Activated naive CD8-positive, alpha-beta T cell (primary cell): ENCODE measurements at regions not wholly inside any gene's neighbourhood (a gene's known extent, or its start where the extent isn't known, plus 50 kb on each side); places are given as distances from the start of the nearest gene placed in this dataset.
"Not testable (repeated sequence)": the region's sequence is repeated elsewhere in the genome, so short reads cannot be mapped to it uniquely, and the experiment has no call there.

ENCODE experiments used
- H3K27ac Mint-ChIP-seq: one replicate; pipeline ENCODE4 v1.8.0; 2021; ENCODE audit warnings: mixed read lengths
- H3K27me3 Mint-ChIP-seq: one replicate; pipeline ENCODE4 v1.8.0; 2021; ENCODE audit warnings: mixed read lengths
- H3K36me3 Mint-ChIP-seq: one replicate; pipeline ENCODE4 v1.8.0; 2021; ENCODE audit warnings: mixed read lengths
- H3K4me1 Mint-ChIP-seq: one replicate; pipeline ENCODE4 v1.8.0; 2021; ENCODE audit warnings: low read depth, mixed read lengths
- H3K4me3 Mint-ChIP-seq: one replicate; pipeline ENCODE4 v1.8.0; 2021; ENCODE audit warnings: mild to moderate bottlenecking, mixed read lengths
- H3K9me3 Mint-ChIP-seq: one replicate; pipeline ENCODE4 v1.8.0; 2021; ENCODE audit warnings: low read depth, mixed read lengths

DNA sequence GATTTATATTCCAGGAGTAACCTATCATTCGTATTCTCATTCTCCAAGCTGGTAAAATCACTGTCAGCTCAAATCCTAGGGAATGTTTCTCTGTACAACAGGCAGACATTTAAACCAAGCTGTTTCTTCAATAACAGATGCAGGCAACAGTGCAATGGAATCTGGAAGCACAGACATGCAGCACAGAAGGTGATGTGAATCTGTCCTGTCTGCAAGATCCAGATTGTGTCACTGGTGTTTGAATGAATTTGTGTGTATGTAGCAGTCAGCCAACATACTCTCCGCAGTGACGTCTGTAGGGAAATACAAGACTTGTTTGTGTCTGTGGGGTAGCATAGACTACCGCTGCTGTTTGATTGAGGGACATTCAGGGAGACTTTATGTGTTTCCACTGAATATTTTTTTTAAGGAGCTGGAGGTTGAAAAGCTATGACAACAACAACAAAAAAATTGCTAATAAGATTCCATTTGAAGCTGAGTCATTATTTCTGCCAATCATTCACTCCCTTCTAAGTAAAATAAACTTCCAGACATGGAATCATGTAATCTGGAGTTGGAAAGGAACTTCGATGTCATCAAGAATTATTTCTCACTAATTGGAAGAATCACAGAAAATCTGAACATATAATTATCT lies 122.9 kb upstream of the MYO3A start:
- Mint-ChIP-seq H3K27me3 (no peaks in the 10 kb centered on the region), H3K4me3 (no peak overlapping the region), H3K36me3 (no peaks in the 10 kb centered on the region), H3K27ac (no peak overlapping the region), H3K9me3 (no peaks in the 10 kb centered on the region), H3K4me1 (no peaks in the 10 kb centered on the region)

GRCh38 chr10:25813511-25813910 lies 120.5 kb upstream of the MYO3A start:
- Mint-ChIP-seq H3K27me3 (no peaks in the 10 kb centered on the region), H3K4me3 (no peak overlapping the region), H3K4me1 (no peaks in the 10 kb centered on the region), H3K36me3 (no peaks in the 10 kb centered on the region), H3K9me3 (no peaks in the 10 kb centered on the region), H3K27ac (no peak overlapping the region)

DNA sequence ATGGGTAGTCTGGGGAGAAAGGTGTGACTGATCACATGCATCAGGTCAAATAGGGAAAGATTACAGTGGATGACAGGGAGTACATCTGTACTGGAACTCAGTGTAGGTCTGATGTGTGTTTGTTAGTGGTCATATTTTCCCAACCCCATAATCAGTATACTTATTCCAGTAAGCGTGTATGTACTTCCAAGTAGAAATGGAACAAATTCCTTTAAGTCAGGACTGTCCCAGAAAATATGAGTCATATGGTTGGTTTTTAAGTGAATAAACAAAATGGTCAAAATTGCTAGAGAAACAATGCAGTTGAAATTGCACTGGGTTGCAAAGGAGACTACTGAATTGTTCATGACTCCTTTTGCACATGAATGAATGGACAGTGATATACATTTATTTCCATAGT lies 118.8 kb upstream of the MYO3A start:
- H3K27ac Mint-ChIP-seq, result no peak overlapping the region
- no peak overlapping the region for H3K4me3 Mint-ChIP-seq
- no peaks in the 10 kb centered on the region for H3K4me1 Mint-ChIP-seq
- H3K36me3 Mint-ChIP-seq, result no peaks in the 10 kb centered on the region
- peaks cover 5% of the 10 kb centered on the region for H3K27me3 Mint-ChIP-seq
- H3K9me3 Mint-ChIP-seq, result no peaks in the 10 kb centered on the region

DNA sequence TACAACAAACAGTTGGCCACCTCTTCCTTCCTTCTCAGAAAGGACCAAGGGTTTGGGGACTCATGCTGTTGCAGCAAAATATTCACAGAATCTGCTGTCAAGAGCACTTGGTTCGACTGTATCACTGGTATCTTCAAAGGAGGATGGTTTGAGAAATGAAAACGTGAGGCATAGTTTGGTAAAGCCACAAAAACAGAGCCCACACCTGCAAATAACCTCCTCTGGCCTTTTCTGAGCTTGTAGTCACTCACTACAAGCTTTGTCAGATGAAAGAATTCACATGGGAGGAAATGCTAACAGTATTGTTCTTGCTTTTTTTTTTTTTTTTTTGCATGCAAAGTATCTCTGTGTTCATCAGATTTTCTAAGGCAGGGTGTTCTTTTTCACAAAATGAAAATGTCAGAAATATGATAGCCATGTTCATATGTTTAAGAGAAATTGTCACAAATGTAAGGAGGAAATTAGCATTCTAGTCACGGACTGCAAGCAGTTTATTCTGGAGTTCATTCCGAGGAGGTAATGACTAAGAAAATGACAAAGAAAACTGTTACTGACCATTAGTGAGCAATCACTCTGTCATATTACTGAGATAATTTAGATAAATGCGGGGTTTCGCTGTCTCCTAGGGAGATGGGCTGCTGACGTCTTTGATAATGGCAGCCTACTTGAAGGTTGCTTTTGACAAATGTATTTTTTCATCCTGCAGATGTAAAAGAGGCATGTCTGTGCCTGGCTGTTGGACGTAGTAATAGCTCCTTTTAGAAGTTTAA lies 117.8 kb upstream of the MYO3A start:
- H3K27me3 Mint-ChIP-seq, result peaks cover 5% of the 10 kb centered on the region
- H3K36me3 Mint-ChIP-seq, result no peaks in the 10 kb centered on the region
- no peaks in the 10 kb centered on the region for H3K9me3 Mint-ChIP-seq
- no peak overlapping the region for H3K4me3 Mint-ChIP-seq
- no peak overlapping the region for H3K27ac Mint-ChIP-seq
- H3K4me1 Mint-ChIP-seq, result peaks cover 2% of the 10 kb centered on the region

DNA sequence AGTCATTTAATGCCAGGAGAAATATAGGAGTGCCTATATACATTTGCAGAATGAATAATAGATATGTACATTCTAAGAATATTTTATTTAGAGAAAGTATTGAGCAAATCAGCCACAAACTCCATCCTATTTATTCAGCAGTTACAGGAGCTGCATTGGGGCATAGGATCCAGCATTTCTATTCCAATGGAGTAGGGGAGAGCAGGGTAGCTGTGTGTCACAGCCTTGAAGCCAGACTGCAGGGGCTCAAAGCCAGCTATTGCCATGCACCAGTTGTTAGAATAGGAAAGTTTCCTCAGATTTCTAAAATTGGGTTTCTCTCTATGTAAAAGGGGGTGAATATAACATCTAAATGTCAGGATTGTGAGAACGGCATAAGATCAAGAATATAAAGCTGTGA lies 116.8 kb upstream of the MYO3A start:
- peaks cover under 1% of the 10 kb centered on the region for H3K36me3 Mint-ChIP-seq
- H3K27me3 Mint-ChIP-seq, result peaks cover 5% of the 10 kb centered on the region
- no peak overlapping the region for H3K27ac Mint-ChIP-seq
- peaks cover 1% of the 10 kb centered on the region for H3K9me3 Mint-ChIP-seq
- peaks cover 2% of the 10 kb centered on the region for H3K4me1 Mint-ChIP-seq
- H3K4me3 Mint-ChIP-seq, result no peak overlapping the region

DNA sequence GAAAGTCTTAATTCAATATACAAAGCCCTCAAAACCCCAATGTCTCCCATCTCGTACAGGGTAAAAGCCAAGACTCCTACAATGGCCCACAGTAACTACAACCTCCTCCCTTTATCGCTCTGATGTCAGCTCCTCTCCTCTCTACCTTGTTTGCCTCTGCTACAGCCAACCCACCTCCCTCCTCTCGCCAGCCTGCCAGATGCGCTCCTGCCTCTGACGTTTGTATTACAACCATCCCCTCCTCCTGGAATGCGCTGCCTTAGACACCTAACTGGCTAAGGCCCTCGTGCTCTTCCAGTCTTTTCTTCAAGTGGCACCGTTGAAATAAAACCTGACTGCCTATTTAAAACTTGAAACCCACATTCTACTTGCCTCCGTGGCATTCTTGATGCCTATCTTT lies 115.3 kb upstream of the MYO3A start:
- Mint-ChIP-seq H3K9me3 (peaks cover 3% of the 10 kb centered on the region), H3K27ac (no peak overlapping the region), H3K4me3 (no peak overlapping the region), H3K36me3 (peaks cover 2% of the 10 kb centered on the region), H3K27me3 (peaks cover 5% of the 10 kb centered on the region), H3K4me1 (peaks cover 2% of the 10 kb centered on the region)

DNA sequence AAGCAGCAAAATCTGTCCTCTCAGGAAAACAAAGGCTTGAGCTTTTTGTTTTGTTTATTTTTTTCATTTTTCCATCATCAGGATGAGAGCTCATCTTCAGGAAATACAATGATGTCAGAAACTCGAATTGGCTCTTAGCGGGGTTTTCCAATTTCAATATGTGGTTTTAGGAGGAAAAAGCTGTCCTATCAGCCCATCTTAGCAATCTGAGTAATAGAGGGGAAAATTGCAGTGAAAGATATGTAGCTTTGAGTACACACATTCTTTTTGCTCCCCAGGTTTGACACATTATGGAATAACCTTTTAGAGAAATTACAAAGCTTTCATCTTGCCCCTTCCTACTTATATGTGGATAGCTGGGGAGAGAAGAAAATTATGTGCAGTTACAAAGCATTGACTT lies 113.6 kb upstream of the MYO3A start:
- H3K9me3 Mint-ChIP-seq, result peaks cover 3% of the 10 kb centered on the region
- peaks cover 5% of the 10 kb centered on the region for H3K27me3 Mint-ChIP-seq
- H3K4me3 Mint-ChIP-seq, result peak overlapping the region; percentile 51
- peaks cover 2% of the 10 kb centered on the region for H3K4me1 Mint-ChIP-seq
- H3K27ac Mint-ChIP-seq, result no peak overlapping the region
- peaks cover 2% of the 10 kb centered on the region for H3K36me3 Mint-ChIP-seq

DNA sequence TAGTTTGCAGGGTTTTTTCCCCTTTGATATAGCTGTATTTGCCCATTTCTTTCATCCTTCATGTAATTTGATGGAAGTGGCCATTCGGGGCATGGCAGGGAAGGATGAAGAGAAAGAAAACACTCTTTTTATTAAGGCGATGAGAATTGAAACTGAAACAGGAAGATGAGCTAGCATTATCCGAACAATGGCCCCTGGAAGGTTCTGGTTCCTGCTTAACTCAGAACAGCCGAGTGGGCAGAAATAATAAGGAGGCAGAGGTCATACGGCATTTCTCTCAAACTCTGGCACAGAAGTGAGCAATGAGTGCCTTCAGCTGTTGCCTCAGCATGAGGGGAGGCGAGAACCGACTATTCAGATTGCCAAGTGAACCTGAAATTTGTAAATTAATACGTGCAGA lies 113.2 kb upstream of the MYO3A start:
- peaks cover 2% of the 10 kb centered on the region for H3K36me3 Mint-ChIP-seq
- H3K4me1 Mint-ChIP-seq, result peaks cover 2% of the 10 kb centered on the region
- no peak overlapping the region for H3K27ac Mint-ChIP-seq
- peaks cover 5% of the 10 kb centered on the region for H3K27me3 Mint-ChIP-seq
- peaks cover 3% of the 10 kb centered on the region for H3K9me3 Mint-ChIP-seq
- peak overlapping the region; percentile 51 for H3K4me3 Mint-ChIP-seq

- Mint-ChIP-seq H3K27me3 (peaks cover 13% of the 10 kb centered on the region), H3K9me3 (peaks cover 3% of the 10 kb centered on the region), H3K27ac (no peak overlapping the region), H3K4me1 (peaks cover 2% of the 10 kb centered on the region), H3K36me3 (peaks cover 2% of the 10 kb centered on the region), H3K4me3 (no peak overlapping the region)
Measured at GRCh38 chr10:25824050-25824449, 110.0 kb upstream of the MYO3A start.

DNA sequence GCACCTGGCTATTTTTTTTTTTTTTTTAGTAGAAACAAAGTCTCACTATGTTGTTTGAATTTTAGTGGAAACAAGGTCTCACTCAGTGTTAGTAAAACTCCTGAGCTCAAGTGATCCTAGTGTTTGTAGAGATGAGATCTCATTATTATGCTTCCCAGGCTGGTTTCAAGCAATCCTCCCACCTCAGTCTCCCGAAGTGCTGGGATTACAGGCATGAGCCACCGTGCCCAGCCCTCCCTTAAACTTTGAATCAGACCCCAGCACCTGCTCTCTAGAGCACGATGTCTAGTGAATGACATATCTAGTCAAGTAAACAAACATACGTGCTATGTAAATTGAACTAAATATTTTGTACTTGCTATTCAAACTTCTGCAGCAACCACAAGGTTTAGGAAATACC lies 105.6 kb upstream of the MYO3A start:
- no peaks in the 10 kb centered on the region for H3K9me3 Mint-ChIP-seq
- H3K27me3 Mint-ChIP-seq, result peaks cover 10% of the 10 kb centered on the region
- H3K36me3 Mint-ChIP-seq, result no peaks in the 10 kb centered on the region
- no peaks in the 10 kb centered on the region for H3K4me1 Mint-ChIP-seq
- H3K27ac Mint-ChIP-seq, result no peak overlapping the region
- no peak overlapping the region for H3K4me3 Mint-ChIP-seq

GRCh38 chr10:25831080-25831479 lies 102.9 kb upstream of the MYO3A start:
- no peak overlapping the region for H3K27ac Mint-ChIP-seq
- H3K27me3 Mint-ChIP-seq, result peaks cover 11% of the 10 kb centered on the region
- H3K4me3 Mint-ChIP-seq, result no peak overlapping the region
- no peaks in the 10 kb centered on the region for H3K4me1 Mint-ChIP-seq
- no peaks in the 10 kb centered on the region for H3K36me3 Mint-ChIP-seq
- H3K9me3 Mint-ChIP-seq, result no peaks in the 10 kb centered on the region

DNA sequence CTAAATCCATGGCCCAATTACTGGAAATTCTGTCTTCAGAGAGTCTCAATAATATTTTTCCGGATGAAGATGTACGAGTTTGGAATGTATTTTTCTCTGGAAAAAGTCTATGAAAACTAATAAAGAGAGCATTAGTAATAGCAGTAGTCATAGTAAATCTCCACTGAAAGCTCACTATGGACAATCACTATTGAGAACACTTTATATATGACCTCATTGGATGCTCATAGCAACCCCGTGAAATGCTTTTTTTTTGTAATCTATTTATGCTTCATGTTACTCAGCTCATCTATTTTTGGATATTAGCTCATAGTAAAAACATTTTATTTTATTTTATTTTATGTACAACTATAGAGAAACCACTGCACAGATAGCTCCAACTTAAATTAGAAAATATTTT lies 94.3 kb upstream of the MYO3A start:
- H3K36me3 Mint-ChIP-seq, result no peaks in the 10 kb centered on the region
- H3K4me3 Mint-ChIP-seq, result no peak overlapping the region
- H3K4me1 Mint-ChIP-seq, result no peaks in the 10 kb centered on the region
- peaks cover 9% of the 10 kb centered on the region for H3K27me3 Mint-ChIP-seq
- no peaks in the 10 kb centered on the region for H3K9me3 Mint-ChIP-seq
- H3K27ac Mint-ChIP-seq, result no peak overlapping the region

- H3K27ac Mint-ChIP-seq, H3K4me1 Mint-ChIP-seq, H3K4me3 Mint-ChIP-seq, H3K9me3 Mint-ChIP-seq, H3K27me3 Mint-ChIP-seq, H3K36me3 Mint-ChIP-seq: not testable (repeated sequence)
Measured at GRCh38 chr10:25840875-25841274, 93.2 kb upstream of the MYO3A start.

DNA sequence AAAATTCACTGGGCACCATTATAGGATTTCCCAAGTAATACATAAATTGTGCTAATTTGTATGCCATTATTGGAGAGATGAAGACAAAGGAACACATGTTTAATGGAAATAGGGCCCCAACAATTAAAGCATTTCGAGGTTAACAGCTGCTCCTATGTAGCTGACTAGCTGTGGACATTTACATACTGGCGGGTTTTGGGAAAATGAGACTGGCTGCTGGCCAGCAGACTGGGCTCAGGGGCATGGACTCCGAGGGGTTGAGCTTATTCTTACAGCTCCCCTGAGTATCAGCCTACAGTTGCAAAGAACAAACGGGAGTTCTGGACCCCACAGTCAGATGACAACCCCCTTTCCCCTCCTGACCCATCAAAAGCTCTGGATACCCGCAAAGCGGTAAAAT lies 91.9 kb upstream of the MYO3A start:
- no peak overlapping the region for H3K4me3 Mint-ChIP-seq
- no peak overlapping the region for H3K27ac Mint-ChIP-seq
- H3K27me3 Mint-ChIP-seq, result peaks cover 9% of the 10 kb centered on the region
- H3K36me3 Mint-ChIP-seq, result no peaks in the 10 kb centered on the region
- no peaks in the 10 kb centered on the region for H3K4me1 Mint-ChIP-seq
- no peaks in the 10 kb centered on the region for H3K9me3 Mint-ChIP-seq

DNA sequence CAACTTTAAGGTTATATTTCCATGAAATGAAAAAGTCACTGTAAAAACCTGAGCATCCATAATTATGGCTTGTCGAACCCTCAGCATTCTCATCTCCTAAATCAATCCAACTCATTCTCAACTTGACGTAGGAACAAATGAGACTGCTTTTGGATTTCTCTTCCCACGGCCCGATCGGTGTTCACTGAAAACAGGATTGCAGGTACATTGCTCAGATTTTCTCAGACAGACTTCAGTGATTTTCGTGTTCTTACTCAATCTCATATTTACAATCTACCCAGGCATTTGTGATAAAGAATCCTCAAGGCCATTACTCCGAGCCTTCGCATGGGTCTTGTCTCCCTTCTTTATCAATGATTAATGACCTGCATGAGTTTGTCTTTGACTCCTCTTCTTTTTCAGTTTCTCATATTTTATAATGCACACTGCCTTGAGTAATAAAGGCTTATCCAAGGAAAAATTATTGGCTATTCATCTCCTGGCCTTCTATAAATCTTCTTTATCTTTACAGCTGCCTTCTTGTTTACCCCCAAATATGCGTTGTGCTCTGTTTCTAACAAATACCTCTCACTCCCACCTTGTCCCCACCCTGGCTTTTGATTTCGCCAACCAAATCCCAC lies 90.4 kb upstream of the MYO3A start:
- peaks cover 10% of the 10 kb centered on the region for H3K27me3 Mint-ChIP-seq
- no peaks in the 10 kb centered on the region for H3K9me3 Mint-ChIP-seq
- no peaks in the 10 kb centered on the region for H3K36me3 Mint-ChIP-seq
- H3K27ac Mint-ChIP-seq, result no peak overlapping the region
- no peak overlapping the region for H3K4me3 Mint-ChIP-seq
- no peaks in the 10 kb centered on the region for H3K4me1 Mint-ChIP-seq
